HG02623 (cell line): ENCODE measurements at regions not wholly inside any gene's neighbourhood (a gene's known extent, or its start where the extent isn't known, plus 50 kb on each side); places are given as distances from the start of the nearest gene placed in this dataset.

ENCODE experiments used
- ATAC-seq: cut with Tn5 transposase; IDR thresholded peaks from one replicate; pipeline ENCODE4 v1.9.1; 2021; ENCODE audit warnings: moderate library complexity; ENCODE audit not compliant: unreplicated experiment

DNA sequence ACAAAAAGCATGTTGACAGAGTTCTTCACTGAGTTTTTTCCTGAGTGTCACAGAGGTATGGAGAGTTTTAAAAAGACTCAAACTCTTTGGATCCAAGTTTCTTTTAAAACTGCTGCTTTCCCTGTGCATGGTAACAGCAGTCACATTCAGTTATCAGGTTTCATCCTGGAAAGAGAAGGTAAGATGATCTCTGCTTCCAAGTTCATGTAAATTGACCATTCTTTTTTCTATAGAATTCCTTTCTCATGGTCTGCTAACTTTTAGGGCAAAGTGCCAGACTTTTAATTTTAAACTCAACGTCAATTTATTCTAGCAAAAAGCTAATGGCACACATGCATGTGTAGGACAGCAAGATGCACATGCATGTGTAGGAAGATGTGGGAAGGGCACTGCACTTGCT, 52.5 kb upstream of the PRLR start:
- ATAC-seq = no peak

DNA sequence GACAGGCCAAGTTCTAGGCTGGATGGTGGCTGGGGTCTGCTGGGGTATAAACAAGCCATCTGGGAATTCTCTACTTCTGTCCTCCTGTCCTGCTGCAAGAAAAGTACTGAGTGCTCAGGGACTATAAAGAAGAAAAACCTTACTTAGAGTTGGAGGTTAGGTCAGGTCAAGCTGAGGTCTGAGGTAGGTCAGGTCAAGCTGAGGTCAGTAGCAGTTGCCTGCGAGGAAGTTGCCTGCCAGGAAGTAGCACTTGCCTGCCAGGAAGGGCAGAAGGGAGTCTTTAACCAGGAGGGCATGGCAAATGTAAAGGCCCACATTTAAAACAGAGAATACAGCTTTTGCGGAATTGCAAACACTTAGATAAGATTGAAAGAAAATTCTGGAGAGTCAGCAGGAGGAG, 51.3 kb upstream of the PRLR start:
- ATAC-seq = no peak
